OCI-LY7 (cell line): ENCODE measurements at regions not wholly inside any gene's neighbourhood (a gene's known extent, or its start where the extent isn't known, plus 50 kb on each side); places are given as distances from the start of the nearest gene placed in this dataset.

Experiments used
- CTCF ChIP-seq: fragments of 200-600 bp; sonication (generic); conservative IDR thresholded peaks from 2 replicates; pipeline ENCODE4 v1.5.1; 2014; ENCODE audit warnings: mild to moderate bottlenecking, antibody characterized with exemption, low read length, moderate library complexity, mixed read lengths
- EZH2phosphoT487 ChIP-seq: fragments of 200-600 bp; sonication (generic); IDR thresholded peaks from 2 replicates; pipeline ENCODE4 v1.6.1; 2018; ENCODE audit warnings: low read depth, borderline replicate concordance, mild to moderate bottlenecking, mixed run types, antibody characterized with exemption, low read length, moderate library complexity, mixed read lengths

GRCh38 chr20:48094944-48095343, 309.7 kb upstream of the SULF2 start:
- TF ChIP-seq CTCF (no peak), EZH2phosphoT487 (no peak)
